GM06990 (cell line): ENCODE measurements at regions not wholly inside any gene's neighbourhood (a gene's known extent, or its start where the extent isn't known, plus 50 kb on each side); places are given as distances from the start of the nearest gene placed in this dataset.

ENCODE experiments used
- DNase-seq: peaks from one replicate; pipeline ENCODE4 v3.0.0-alpha.2; 2011; ENCODE audit not compliant: insufficient read length; ENCODE audit errors: extremely low read depth
- H3K27me3 ChIP-seq: replicated peaks from 2 replicates; pipeline ENCODE4 v1.6.0; 2011; ENCODE audit warnings: low read length; ENCODE audit not compliant: control insufficient read depth, insufficient read depth
- H3K36me3 ChIP-seq: 2 replicates; pipeline ENCODE4 v1.5.1; 2011; ENCODE audit warnings: low read length; ENCODE audit not compliant: control insufficient read depth, insufficient read depth
- H3K4me3 ChIP-seq: replicated peaks from 2 replicates; pipeline ENCODE4 v1.5.1; 2011; ENCODE audit warnings: low read depth, mild to moderate bottlenecking, control low read depth, low read length
- TF ChIP-seq, protein P1 (sequence below): IDR thresholded peaks from 2 replicates; pipeline ENCODE4 v1.5.1; 2011; ENCODE audit warnings: low read length, control low read depth, mild to moderate bottlenecking, inconsistent platforms; ENCODE audit not compliant: insufficient read depth, poor library complexity, severe bottlenecking

DNA sequence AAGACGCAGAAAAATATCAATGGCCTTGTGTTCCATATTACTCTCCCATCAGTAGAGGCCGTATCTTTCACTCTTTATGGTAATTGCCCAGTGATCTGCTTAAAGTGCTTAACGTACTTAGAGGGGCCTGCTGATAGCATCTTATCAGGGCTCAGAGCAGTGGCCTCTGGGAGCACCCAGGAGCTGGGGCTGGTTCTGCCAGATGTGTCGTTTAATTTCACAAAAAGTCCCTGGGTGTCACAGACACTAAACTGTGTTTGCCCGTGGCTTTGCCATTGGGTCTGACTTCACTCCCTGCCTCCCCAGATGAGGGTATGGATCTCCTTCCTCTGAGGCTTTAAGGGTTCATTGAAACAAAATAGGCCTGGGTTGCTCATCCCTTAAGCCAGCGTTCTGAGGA, 435.3 kb downstream of the GATA3 start:
- H3K27me3 ChIP-seq: no peaks in the 10 kb centered on the region
- TF ChIP-seq, protein P1, sequence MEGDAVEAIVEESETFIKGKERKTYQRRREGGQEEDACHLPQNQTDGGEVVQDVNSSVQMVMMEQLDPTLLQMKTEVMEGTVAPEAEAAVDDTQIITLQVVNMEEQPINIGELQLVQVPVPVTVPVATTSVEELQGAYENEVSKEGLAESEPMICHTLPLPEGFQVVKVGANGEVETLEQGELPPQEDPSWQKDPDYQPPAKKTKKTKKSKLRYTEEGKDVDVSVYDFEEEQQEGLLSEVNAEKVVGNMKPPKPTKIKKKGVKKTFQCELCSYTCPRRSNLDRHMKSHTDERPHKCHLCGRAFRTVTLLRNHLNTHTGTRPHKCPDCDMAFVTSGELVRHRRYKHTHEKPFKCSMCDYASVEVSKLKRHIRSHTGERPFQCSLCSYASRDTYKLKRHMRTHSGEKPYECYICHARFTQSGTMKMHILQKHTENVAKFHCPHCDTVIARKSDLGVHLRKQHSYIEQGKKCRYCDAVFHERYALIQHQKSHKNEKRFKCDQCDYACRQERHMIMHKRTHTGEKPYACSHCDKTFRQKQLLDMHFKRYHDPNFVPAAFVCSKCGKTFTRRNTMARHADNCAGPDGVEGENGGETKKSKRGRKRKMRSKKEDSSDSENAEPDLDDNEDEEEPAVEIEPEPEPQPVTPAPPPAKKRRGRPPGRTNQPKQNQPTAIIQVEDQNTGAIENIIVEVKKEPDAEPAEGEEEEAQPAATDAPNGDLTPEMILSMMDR: no peak
- no peak overlapping the region for H3K4me3 ChIP-seq
- no peaks in the 10 kb centered on the region for H3K36me3 ChIP-seq
- no peak for DNase-seq

DNA sequence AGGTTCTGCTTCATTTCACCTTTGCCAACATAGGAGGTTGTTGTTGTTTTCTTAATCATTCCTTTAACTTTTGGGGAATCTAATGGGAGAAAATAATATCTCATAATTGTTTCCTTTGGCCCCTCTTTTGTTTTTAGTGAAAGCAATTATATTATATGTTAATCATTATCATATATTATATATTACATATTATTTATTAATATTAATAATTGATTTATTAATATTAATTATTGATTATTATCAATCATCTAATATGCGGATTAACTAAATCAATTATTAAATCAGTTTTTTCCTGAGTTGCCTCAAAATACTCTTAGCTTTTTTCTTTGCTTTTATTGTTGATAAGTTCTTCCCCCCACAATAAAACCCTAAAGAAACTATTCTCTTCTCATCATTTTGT, 443.8 kb downstream of the GATA3 start:
- H3K36me3 ChIP-seq: no peaks in the 10 kb centered on the region
- TF ChIP-seq, protein P1: no peak
- DNase-seq: no peak
- H3K4me3 ChIP-seq: no peak overlapping the region
- no peaks in the 10 kb centered on the region for H3K27me3 ChIP-seq

DNA sequence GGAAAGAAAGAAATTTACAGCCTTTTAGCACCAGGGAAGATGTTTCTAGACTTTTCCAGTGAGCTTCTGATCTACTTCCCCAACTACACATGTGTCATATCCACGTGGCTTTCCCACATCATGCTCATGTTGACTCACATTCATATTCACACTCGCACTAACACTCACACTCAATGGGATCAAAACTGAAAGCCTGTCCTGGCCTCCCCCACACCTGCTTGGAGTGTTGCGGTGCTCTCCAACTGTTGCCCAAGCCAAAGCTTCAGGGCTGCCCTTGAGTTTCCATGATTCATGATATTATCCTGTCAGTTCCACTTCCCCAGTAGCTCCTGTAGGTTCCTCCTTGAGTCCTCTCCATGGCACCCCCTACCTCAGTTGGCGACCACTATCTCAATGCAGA, 444.4 kb downstream of the GATA3 start:
- Histone ChIP-seq H3K4me3 (no peak overlapping the region), H3K36me3 (no peaks in the 10 kb centered on the region), H3K27me3 (no peaks in the 10 kb centered on the region)
- TF ChIP-seq, protein P1: no peak
- no peak for DNase-seq

DNA sequence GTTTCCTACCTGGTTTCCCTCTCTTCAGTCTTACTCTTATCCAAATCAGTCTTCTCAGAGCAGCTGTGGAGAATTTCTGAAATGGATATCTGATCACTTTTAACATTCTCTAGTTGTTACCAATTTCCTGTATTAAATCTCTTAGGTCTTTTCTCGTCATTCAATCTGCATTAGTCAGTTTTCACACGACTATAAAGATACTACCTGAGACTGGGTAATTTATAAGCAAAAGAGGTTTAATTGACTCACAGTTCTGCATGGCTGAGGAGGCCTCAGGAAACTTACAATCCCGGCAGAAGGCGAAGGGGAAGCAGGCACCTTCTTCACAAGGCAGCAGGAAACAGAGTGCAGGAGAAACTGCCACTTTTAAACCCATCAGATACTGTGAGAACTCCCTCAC, 444.8 kb downstream of the GATA3 start:
- H3K27me3 ChIP-seq: no peaks in the 10 kb centered on the region
- H3K36me3 ChIP-seq: no peaks in the 10 kb centered on the region
- DNase-seq: no peak
- TF ChIP-seq, protein P1: no peak
- no peak overlapping the region for H3K4me3 ChIP-seq

DNA sequence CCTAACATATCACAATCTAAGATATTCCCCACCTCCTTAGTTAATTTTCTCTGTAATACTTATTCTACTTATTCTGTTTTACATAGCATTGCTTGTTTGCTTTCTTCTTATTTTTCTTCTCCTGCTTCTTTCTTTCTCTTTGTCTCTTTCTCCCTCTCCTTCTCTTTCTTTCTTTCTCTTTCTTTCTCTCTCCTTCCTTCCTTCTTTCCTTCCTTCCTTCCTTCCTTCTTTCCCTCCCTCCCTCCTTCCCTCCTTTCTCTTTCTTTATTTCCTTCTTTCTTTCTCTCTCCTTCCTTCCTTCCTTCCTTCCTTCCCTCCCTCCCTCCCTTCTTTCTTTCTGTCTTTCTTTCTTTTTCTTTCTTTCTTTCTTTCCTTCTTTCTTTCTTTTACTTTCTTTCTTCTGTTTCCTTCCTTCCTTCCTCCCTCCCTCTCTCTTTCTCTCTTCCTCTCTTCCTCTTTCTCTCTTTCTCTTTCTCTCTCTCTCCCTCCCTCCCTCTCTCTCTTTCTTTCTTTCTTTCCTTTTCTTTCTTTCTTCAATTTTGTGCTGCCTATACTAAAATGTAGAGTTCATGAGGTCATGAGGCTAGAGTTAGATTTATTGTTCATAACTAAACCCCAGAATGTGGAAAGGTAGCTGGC, 445.4 kb downstream of the GATA3 start:
- TF ChIP-seq, protein P1: no peak
- DNase-seq: no peak
- H3K27me3 ChIP-seq: no peaks in the 10 kb centered on the region
- no peak overlapping the region for H3K4me3 ChIP-seq
- H3K36me3 ChIP-seq: no peaks in the 10 kb centered on the region

DNA sequence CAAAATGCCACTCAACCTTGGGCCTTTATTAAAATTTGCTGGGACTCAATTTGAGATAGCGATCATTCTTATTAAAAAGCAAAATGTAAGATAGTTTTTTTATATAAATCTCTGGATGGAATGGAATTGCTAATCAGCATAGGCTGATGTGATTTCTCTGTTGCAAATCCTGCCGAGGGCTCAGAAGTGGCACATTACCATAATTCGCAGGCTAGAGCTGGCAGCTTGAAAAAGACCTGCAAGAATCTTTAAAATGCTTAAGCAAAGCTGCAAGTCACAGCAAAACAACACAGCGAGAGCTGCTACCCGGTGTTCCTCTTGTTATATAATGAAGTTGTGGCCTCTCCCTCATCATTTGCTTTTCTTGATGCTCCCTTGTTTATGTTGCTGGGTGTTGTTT, 448.1 kb downstream of the GATA3 start:
- TF ChIP-seq, protein P1: no peak
- no peak for DNase-seq
- H3K27me3 ChIP-seq: no peaks in the 10 kb centered on the region
- no peak overlapping the region for H3K4me3 ChIP-seq
- H3K36me3 ChIP-seq: no peaks in the 10 kb centered on the region
